GM23338 (cell line): ENCODE measurements at regions not wholly inside any gene's neighbourhood (a gene's known extent, or its start where the extent isn't known, plus 50 kb on each side); places are given as distances from the start of the nearest gene placed in this dataset.
A peak's percentile ranks its signal among the peaks of the same experiment; 100 is the strongest.

ENCODE experiments used
- ATAC-seq: fragments of 200-7000 bp; cut with Tn5 transposase; 3 replicates; pipeline ENCODE4 v1.9.1; 2020
- DNase-seq: peaks from one replicate; pipeline ENCODE4 v3.0.0-alpha.2; 2015; ENCODE audit warnings: low spot score
- H2AFZ ChIP-seq: fragments of 200-600 bp; sonication (generic); 2 replicates; pipeline ENCODE4 v1.8.0; 2016; ENCODE audit warnings: antibody characterized with exemption, mild to moderate bottlenecking, moderate library complexity
- H3F3A ChIP-seq: fragments of 200-600 bp; sonication (generic); replicated peaks from 2 replicates; pipeline ENCODE4 v1.8.0; 2017; ENCODE audit warnings: antibody characterized with exemption, mixed run types, low read depth
- H3K27ac ChIP-seq: fragments of 200-600 bp; sonication (generic); 2 replicates; pipeline ENCODE4 v1.6.1; 2016; ENCODE audit warnings: low read depth
- H3K27me3 ChIP-seq: fragments of 200-600 bp; sonication (generic); 2 replicates; pipeline ENCODE4 v1.8.0; 2016; ENCODE audit warnings: mild to moderate bottlenecking, mixed run types, moderate library complexity; ENCODE audit not compliant: insufficient read depth
- H3K36me3 ChIP-seq: fragments of 200-600 bp; sonication (generic); 2 replicates; pipeline ENCODE4 v1.8.0; 2016; ENCODE audit warnings: mild to moderate bottlenecking; ENCODE audit not compliant: insufficient read depth
- H3K4me1 ChIP-seq: fragments of 200-600 bp; sonication (generic); 2 replicates; pipeline ENCODE4 v1.8.0; 2016; ENCODE audit warnings: mild to moderate bottlenecking, moderate library complexity; ENCODE audit not compliant: insufficient read depth
- H3K4me2 ChIP-seq: fragments of 200-600 bp; sonication (generic); 2 replicates; pipeline ENCODE4 v1.7.1; 2017; ENCODE audit warnings: mixed run types
- H3K4me3 ChIP-seq: fragments of 200-600 bp; sonication (generic); 2 replicates; pipeline ENCODE4 v1.6.1; 2016; ENCODE audit warnings: mixed run types
- H3K79me2 ChIP-seq: fragments of 200-600 bp; sonication (generic); replicated peaks from 2 replicates; pipeline ENCODE4 v1.8.0; 2017; ENCODE audit warnings: mild to moderate bottlenecking; ENCODE audit not compliant: insufficient read depth
- H3K9me2 ChIP-seq: fragments of 200-600 bp; sonication (generic); 2 replicates; pipeline ENCODE4 v1.8.0; 2017; ENCODE audit not compliant: insufficient read depth
- H4K20me1 ChIP-seq: fragments of 200-600 bp; sonication (generic); replicated peaks from 2 replicates; pipeline ENCODE4 v1.8.0; 2017; ENCODE audit warnings: mild to moderate bottlenecking; ENCODE audit not compliant: insufficient read depth
- H3K27ac Mint-ChIP-seq: 2 replicates; pipeline ENCODE4 v1.8.0; 2020; ENCODE audit warnings: inconsistent platforms, mild to moderate bottlenecking, moderate library complexity, mixed read lengths
- H3K27me3 Mint-ChIP-seq: 3 replicates; pipeline ENCODE4 v1.8.0; 2022; ENCODE audit warnings: low read depth, mild to moderate bottlenecking, moderate library complexity, mixed read lengths, inconsistent platforms; ENCODE audit not compliant: insufficient read depth, poor library complexity
- H3K36me3 Mint-ChIP-seq: 3 replicates; pipeline ENCODE4 v1.8.0; 2021; ENCODE audit warnings: low read depth, mild to moderate bottlenecking, inconsistent platforms, moderate library complexity, mixed read lengths
- H3K4me1 Mint-ChIP-seq: 3 replicates; pipeline ENCODE4 v1.8.0; 2020; ENCODE audit warnings: mild to moderate bottlenecking, inconsistent platforms, mixed read lengths
- H3K4me3 Mint-ChIP-seq: 3 replicates; pipeline ENCODE4 v1.8.0; 2021; ENCODE audit warnings: moderate library complexity, mild to moderate bottlenecking, inconsistent platforms, mixed read lengths
- H3K9me3 Mint-ChIP-seq: 3 replicates; pipeline ENCODE4 v1.8.0; 2020; ENCODE audit warnings: moderate library complexity, mild to moderate bottlenecking, inconsistent platforms, mixed read lengths
- CTCF ChIP-seq, 2 experiments: fragments of 200-600 bp in 1 of 2; sonication (generic) in 1 of 2; conservative IDR thresholded peaks; 2 replicates each; pipeline versions ENCODE4 v1.5.1 to v1.6.1; 2016 to 2017; ENCODE audit warnings: antibody characterized with exemption in 2 of 2, low read depth in 2 of 2, mild to moderate bottlenecking in 2 of 2, moderate library complexity in 1 of 2
- ETS1 ChIP-seq: IDR thresholded peaks from 2 replicates; pipeline ENCODE4 v1.6.1; 2016; ENCODE audit warnings: antibody characterized with exemption
- EZH2 ChIP-seq: fragments of 200-600 bp; sonication (generic); IDR thresholded peaks from one replicate; pipeline ENCODE4 v1.8.0; 2017; ENCODE audit warnings: antibody characterized with exemption, mild to moderate bottlenecking, low read depth; ENCODE audit not compliant: unreplicated experiment
- EZH2phosphoT487 ChIP-seq: fragments of 200-600 bp; sonication (generic); IDR thresholded peaks from one replicate; pipeline ENCODE4 v1.8.1; 2018; ENCODE audit warnings: antibody characterized with exemption; ENCODE audit not compliant: unreplicated experiment
- JUNB ChIP-seq: IDR thresholded peaks from one replicate; pipeline ENCODE4 v1.6.1; 2016; ENCODE audit warnings: antibody characterized with exemption; ENCODE audit not compliant: unreplicated experiment
- POLR2AphosphoS5 ChIP-seq: IDR thresholded peaks from 2 replicates; pipeline ENCODE4 v1.6.1; 2016; ENCODE audit warnings: antibody characterized with exemption, low read depth
- REST ChIP-seq: IDR thresholded peaks from one replicate; pipeline ENCODE4 v1.6.1; 2018; ENCODE audit warnings: antibody characterized with exemption; ENCODE audit not compliant: unreplicated experiment
- STAT1 ChIP-seq: IDR thresholded peaks from one replicate; pipeline ENCODE4 v1.6.1; 2016; ENCODE audit warnings: antibody characterized with exemption; ENCODE audit not compliant: unreplicated experiment
- ZNF331 ChIP-seq: fragments of 250-450 bp; sonication (Bioruptor Pico); IDR thresholded peaks from 2 replicates; pipeline ENCODE4 v1.5.0; 2020; ENCODE audit warnings: low read depth, mild to moderate bottlenecking, moderate library complexity

DNA sequence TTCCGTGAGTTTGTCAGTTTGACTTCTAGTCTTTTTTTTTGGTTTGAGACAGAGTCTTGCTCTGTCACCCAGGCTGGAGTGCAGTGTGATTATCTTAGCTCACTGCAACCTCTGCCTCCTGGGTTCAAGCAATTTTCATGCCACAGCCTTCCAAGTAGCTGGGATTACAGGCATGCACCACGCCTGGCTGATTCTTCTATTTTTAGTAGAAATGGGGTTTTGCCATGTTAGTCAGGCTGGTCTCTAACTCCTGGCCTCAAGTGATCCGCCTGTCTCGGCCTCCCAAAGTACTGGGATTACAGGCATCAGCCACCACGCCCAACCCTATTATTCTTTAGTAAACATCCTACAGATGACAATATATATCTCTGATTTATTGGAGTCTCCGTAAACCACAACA, 506.5 kb downstream of the PREX1 start:
- H3K4me1 Mint-ChIP-seq = peaks cover 16% of the 10 kb centered on the region
- no peak overlapping the region for H3K27ac Mint-ChIP-seq
- Histone ChIP-seq H2AFZ (no peak overlapping the region), H3K36me3 (no peaks in the 10 kb centered on the region), H3K27ac (no peak overlapping the region), H4K20me1 (no peaks in the 10 kb centered on the region), H3K27me3 (no peaks in the 10 kb centered on the region), H3F3A (no peaks in the 10 kb centered on the region), H3K9me2 (peaks cover 15% of the 10 kb centered on the region; the same call in 1 of the 2 replicates), H3K79me2 (no peaks in the 10 kb centered on the region), H3K4me3 (no peak overlapping the region), H3K4me2 (no peak overlapping the region), H3K4me1 (peaks cover 9% of the 10 kb centered on the region; the same call in 1 of the 2 replicates)
- H3K4me3 Mint-ChIP-seq = no peak overlapping the region
- H3K9me3 Mint-ChIP-seq = no peaks in the 10 kb centered on the region; the same call in 2 of the 3 replicates
- no peak for ATAC-seq
- TF ChIP-seq ZNF331 (CRISPR knock-in tag) (no peak), STAT1 (no peak), JUNB (no peak), EZH2 (no peak), EZH2phosphoT487 (no peak), CTCF (conservative IDR thresholded peaks at IDR 0.05; ENCODE audit: low read depth in 2 of 2) (no peak), REST (no peak), ETS1 (no peak)
- H3K27me3 Mint-ChIP-seq = peaks cover 13% of the 10 kb centered on the region
- DNase-seq = no peak
- H3K36me3 Mint-ChIP-seq = no peaks in the 10 kb centered on the region

GRCh38 chr20:48319943-48320584, 507.7 kb downstream of the PREX1 start:
- Histone ChIP-seq H3K9me2 (peaks cover 15% of the 10 kb centered on the region; the same call in 1 of the 2 replicates), H3K4me2 (no peak overlapping the region), H3F3A (no peaks in the 10 kb centered on the region), H4K20me1 (no peaks in the 10 kb centered on the region), H3K36me3 (no peaks in the 10 kb centered on the region), H3K27ac (no peak overlapping the region), H3K79me2 (no peaks in the 10 kb centered on the region), H3K4me3 (no peak overlapping the region), H2AFZ (0 out of 2 replicates have a peak overlapping the region, but pooled peaks have one; percentile 28), H3K27me3 (no peaks in the 10 kb centered on the region), H3K4me1 (peaks cover 10% of the 10 kb centered on the region; the same call in 1 of the 2 replicates)
- Mint-ChIP-seq H3K9me3 (no peaks in the 10 kb centered on the region; the same call in 1 of the 3 replicates), H3K4me1 (peaks cover 15% of the 10 kb centered on the region), H3K27ac (0 out of 2 replicates have a peak overlapping the region, but pooled peaks have one; percentile 61), H3K27me3 (peaks cover 10% of the 10 kb centered on the region), H3K4me3 (no peak overlapping the region), H3K36me3 (no peaks in the 10 kb centered on the region)
- DNase-seq = no peak
- ATAC-seq = no peak
- TF ChIP-seq POLR2AphosphoS5 = no peak
- TF ChIP-seq JUNB = no peak
- TF ChIP-seq EZH2 = no peak
